GM21576 (cell line): ENCODE measurements at regions not wholly inside any gene's neighbourhood (a gene's known extent, or its start where the extent isn't known, plus 50 kb on each side); places are given as distances from the start of the nearest gene placed in this dataset.

Experiments used
- ATAC-seq: cut with Tn5 transposase; IDR thresholded peaks from one replicate; pipeline ENCODE4 v1.9.1; 2021; ENCODE audit warnings: mild to moderate bottlenecking, moderate library complexity; ENCODE audit not compliant: unreplicated experiment

- no peak for ATAC-seq
These were observed 285.0 kb upstream of the RTL1 start for GRCh38 chr14:101188571-101188915.

DNA sequence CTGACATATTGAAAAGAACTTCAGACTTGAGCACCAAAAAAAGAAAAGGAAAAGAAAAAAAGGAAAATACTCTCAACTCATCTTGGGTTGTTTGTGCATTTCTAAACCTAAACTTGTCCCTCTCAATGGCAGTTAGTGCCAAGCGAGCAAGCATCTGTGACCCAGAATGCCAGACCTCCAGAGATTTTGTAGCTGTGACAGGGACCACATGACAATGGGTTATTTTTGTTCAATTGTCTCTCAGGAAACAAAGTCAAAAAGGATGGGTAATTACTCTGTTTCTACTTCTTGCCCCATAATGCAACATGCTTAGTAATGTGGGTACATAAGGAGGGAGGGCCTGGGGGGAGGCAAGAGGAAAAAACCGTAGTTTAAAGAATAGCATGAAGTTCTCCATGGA, 285.7 kb upstream of the RTL1 start:
- no peak for ATAC-seq

DNA sequence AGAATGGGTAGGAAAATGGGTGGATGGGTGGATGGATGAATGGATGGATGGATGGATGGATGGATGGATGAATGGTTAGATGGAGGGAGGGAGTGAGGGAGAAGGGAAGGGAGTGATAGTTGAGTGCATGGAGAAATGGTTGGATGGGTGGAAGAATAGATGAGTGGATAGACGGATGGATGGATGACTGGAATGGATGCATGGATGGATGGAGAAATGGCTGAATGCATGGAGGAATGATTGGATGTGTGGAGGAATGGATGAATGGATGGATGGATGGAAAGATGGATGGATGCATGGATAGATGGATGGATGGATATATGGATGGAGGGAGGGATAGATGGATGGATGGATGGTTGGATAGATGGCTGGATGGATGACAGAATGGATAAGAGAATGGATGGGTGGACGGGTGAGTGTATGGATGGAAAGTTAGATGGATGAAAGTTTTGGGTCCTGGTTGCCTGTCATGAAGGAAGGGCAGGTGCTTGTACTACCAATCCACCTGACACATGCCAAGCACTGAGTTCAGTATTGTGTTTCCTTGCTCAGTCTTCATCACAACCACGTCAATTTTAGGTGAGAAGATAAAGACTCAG, 286.5 kb upstream of the RTL1 start:
- ATAC-seq, result no peak

- ATAC-seq, result no peak
These were observed 287.7 kb upstream of the RTL1 start for GRCh38 chr14:101191101-101191720.

- no peak for ATAC-seq
These were observed 288.5 kb upstream of the RTL1 start for GRCh38 chr14:101191721-101192660.

GRCh38 chr14:101192661-101193000, 289.1 kb upstream of the RTL1 start:
- no peak for ATAC-seq

- no peak for ATAC-seq
These were observed 289.8 kb upstream of the RTL1 start for GRCh38 chr14:101193106-101193844.

DNA sequence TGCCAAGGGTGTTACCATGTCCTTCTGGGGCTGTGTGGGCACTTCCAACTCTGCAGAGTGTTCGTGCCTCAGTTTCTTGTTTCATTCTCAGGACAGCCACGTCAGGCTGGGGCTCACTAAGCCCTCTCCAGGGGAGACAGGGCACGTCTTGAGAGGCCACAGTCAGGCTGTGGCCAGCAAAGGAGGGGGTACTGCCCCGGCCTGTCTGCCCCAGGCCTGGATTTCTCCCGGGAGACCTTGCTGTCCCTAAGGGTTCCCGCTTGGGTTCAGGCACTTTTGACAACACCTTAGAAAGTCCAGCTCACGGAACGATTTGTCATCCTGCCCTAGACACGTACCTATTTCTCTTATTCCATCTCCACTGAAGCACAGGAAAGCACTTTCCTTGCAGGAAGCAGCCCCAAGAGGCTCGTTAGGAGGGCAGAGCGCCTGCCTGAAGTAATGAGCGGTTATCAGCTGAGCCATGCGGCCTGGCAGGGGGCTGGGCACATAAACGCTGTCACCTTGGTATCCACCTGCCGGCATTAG, 290.4 kb upstream of the RTL1 start:
- no peak for ATAC-seq

- ATAC-seq, result no peak
These were observed 291.1 kb upstream of the RTL1 start for GRCh38 chr14:101194373-101195308.

DNA sequence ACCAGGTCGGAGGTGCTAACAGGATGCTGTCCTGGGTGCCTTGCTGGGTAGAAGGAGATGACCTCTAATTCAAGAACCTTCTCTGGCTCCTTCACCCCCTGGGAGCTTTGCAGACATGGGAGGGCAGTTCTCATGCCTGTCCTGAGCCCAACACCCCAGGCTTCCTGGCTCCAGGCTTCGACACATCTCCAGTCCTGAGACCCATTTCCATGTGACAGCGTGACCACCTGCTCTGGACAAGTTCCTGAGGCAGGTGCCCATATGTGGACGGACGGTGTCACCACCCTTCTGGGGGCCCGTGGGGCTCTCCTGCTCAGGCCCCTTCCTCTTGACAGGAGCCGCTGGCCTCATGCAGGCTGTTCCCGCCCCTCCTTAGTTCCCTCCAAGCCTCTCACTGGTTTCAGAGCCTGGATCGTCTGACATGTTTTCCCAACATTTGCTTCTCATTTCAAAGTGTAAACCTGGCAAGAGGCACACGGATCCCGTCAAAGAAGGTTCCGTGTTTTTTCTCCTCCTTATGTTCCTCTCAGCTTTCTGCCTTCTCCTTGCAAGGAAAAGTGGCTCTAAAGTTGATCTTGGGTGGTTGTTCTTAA, 291.9 kb upstream of the RTL1 start:
- ATAC-seq, result no peak

DNA sequence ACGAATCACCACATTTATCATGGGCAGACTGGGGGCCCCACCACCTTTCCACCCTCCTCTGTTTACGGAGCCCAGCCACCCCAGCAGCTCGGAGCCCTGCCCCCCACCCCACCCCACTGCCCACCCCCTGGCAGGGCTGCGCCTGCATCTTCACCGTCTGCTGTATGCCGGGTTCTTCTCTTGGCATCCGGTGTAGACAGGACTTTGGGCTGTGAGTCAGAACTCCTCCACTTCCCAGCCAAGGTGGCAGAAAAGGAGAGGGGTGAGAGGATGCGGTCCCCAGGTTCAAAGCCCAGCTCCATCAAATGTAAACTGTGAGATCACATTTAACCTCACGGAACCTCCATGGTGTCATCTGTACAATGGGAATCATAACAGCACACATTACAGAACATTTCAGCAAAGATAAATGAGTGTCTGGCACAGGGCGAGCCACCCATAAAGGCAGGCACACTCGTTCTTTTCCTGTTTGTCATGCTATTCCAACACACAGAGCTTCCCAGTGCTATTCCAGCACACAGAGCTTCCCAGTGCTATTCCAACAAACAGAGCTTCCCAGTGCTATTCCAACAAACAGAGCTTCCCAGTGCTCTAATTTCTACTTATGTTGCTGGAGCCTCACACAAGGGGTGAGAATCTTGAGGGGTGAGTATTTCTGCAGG, 292.7 kb upstream of the RTL1 start:
- ATAC-seq, result no peak

DNA sequence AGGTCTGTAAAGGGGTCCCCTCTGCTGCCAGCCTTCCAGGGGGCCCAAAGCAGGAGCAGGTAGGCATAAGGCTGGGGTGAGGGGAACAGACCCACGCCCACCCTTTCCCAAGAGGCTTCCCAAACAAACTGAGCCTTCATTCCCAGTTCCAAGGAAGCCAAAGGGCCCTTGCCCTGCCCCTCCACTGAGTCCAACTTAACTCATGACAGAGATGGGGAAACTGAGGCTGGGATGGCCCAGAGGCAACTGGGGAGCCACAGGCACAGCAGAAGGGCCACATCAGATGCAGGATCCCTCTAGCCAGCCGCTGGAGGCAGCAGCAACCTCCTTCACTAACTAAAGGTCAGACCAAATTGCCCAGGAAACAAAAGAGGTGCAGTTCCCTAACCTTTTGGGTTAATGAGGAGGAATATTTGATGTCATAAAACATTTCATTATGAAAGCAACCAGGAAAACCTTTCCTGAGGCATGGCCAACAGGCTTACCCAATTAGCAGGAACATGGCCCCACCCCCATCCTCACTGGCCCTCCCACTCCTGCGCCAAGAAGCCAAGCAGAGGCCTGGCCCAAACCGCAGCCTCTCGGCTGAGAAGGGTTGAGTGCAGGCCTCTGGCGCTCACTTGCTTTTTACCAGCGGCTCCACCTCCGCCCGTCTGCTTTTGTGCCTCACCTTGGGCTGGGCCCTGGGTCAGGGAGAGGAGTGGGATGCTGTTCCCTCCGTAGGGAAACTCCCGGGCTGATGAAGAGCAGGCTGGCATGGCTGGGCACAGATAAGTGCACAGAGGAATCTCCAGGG, 293.5 kb upstream of the RTL1 start:
- no peak for ATAC-seq

DNA sequence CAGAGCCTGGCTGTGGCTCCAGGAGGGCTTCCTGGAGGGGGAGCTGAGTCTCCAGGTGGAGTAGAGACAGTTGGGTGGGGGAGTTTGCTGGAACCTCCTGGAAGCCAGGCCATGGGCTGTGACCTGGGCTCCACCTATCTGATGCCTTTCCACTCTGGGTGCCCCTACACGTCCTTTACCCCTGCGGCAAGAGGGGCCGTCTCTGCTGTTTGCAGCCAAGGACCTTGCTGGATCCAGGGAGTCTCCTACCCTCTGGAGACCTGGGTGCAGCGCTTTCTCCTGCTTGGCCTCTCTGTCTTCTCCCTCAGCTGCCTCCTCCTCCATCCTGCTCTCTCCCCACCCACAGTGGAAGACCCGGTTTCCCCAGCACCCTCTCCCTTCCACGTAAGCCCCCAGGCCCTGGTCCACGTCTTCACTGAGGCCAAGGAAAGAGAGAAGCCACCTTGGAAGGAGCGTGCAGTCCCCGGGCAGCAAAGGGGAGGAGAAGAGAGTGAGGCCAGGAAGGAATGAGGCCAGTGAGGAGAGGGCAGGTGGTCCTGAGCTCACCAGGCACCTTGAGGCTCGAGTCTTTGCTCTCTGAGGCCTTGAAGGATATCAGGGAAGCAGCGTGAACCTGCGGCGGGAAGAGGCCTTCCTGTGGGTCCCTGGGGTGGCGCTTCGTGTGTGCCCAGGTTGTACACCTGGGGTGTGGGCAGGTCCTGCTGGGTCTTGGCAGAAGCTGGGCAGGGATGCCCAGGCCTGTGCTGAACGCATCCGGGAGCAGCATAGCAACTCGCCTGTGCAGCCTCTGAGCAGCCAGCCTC, 294.3 kb upstream of the RTL1 start:
- no peak for ATAC-seq

DNA sequence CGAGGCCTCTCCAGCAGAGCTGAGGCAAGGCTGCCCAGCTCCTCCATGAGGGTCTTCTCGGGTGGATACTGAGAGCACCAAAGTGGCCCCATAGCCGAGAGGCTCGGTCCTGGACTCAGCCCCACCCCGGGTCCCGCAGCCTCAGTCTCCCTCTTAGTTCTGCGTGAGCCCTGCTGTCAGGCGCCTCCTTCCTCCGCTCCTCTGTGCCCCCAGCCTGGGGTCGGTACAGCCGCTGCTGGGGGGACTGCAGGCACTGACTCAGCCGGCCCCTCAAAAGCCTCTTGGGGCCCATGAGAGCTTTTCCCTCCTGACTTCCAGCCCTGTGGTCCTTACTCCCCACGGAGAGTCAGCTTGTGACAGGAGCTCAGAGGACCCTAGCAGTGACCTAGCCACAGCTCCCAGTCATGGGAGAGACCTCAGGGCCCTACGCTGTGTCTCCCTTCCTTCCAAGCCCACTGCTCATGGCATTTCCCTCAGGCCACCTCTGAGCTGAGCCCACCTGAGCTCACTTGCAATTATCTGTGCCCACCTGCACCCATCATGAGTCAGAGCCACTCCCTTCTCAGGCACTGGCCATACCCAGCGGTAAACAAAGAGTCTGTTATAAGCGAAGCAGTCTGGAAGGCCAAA, 295.0 kb upstream of the RTL1 start:
- no peak for ATAC-seq

DNA sequence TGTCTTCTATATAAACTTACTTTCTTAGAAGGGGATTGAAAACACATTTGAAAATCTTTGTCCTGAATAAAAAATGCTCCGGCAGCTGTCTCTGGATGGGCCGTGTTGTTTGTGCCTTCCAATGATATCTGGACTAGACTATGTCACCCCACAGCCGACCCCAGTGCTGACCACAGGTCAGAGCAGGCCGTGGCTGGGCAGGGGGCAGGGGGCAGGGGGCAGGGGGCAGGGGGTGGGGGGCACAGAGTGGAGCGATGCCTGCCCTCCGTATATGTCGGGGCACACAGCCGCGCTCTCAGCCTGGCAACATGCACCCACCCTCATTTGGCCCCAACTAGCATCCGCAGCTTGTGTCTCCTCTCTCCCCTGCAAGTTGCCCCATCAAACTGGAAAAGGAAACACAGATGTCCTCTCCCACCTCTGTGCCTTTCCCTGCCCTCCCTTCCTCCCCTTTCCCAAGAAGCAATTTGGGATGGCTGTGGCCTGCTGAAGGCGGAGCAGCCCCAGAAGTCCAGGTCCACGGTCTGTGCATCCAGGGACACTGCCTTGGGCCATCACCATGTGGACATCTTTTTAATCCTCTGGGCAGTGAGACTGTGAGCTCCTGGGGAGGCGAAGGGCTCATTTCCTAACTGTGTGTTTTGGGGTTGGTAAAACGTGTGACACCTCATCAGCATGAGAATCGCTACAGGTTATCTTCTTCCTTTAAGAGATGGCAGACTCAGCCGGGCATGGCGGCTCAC, 295.7 kb upstream of the RTL1 start:
- ATAC-seq, result no peak

- ATAC-seq, result no peak
These were observed 296.6 kb upstream of the RTL1 start for GRCh38 chr14:101200008-101200649.
